GM20000 (cell line): ENCODE measurements at regions not wholly inside any gene's neighbourhood (a gene's known extent, or its start where the extent isn't known, plus 50 kb on each side); places are given as distances from the start of the nearest gene placed in this dataset.
A peak's percentile ranks its signal among the peaks of the same experiment; 100 is the strongest.

Experiments used
- DNase-seq: peaks from one replicate; pipeline ENCODE4 v3.0.0; 2012; ENCODE audit warnings: low spot score
- TF ChIP-seq, protein P1 (sequence below): IDR thresholded peaks from 2 replicates; pipeline ENCODE4 v1.5.1; 2012; ENCODE audit warnings: mild to moderate bottlenecking, control low read depth; ENCODE audit errors: extremely low read depth, missing control alignments

DNA sequence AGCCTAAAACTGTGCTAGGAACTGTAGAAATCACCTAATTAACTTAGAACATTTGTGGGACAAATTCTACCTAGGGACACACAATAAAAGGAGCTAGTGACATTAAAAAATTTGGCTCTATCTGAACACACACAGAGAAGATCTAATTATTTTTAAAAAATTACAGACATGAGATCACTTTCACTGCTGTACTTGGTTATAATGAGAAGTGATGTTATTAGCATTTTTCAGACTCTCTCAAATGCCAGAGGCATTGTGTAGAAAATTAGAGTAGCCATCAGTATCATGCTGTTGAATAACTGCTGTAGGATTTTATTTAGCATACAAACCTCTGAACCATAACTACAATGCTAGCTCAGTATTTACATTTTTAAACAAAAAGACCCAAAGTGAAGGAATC is 109.1 kb upstream of the ANK2 start:
- DNase-seq: no peak
- TF ChIP-seq, protein P1, sequence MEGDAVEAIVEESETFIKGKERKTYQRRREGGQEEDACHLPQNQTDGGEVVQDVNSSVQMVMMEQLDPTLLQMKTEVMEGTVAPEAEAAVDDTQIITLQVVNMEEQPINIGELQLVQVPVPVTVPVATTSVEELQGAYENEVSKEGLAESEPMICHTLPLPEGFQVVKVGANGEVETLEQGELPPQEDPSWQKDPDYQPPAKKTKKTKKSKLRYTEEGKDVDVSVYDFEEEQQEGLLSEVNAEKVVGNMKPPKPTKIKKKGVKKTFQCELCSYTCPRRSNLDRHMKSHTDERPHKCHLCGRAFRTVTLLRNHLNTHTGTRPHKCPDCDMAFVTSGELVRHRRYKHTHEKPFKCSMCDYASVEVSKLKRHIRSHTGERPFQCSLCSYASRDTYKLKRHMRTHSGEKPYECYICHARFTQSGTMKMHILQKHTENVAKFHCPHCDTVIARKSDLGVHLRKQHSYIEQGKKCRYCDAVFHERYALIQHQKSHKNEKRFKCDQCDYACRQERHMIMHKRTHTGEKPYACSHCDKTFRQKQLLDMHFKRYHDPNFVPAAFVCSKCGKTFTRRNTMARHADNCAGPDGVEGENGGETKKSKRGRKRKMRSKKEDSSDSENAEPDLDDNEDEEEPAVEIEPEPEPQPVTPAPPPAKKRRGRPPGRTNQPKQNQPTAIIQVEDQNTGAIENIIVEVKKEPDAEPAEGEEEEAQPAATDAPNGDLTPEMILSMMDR: no peak

DNA sequence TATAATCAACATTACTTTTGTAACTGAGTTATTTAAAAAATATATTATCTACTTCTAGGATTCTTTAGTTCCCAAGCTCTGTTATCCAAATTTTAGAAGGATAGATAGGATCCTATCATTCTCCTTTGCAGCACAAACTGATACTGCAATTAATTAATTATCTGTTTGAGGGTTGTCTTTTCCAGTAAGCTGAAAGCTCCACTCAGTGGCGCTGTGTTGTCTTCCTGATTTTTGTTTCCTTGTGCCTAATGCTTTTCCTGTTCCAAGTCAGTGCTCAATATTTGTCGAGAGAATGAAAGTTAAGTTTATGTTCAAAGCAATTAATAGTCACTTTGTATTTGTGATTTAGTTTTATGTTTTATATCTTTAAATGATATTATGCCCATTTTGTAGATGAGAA is 107.4 kb upstream of the ANK2 start:
- TF ChIP-seq, protein P1: no peak
- no peak for DNase-seq

DNA sequence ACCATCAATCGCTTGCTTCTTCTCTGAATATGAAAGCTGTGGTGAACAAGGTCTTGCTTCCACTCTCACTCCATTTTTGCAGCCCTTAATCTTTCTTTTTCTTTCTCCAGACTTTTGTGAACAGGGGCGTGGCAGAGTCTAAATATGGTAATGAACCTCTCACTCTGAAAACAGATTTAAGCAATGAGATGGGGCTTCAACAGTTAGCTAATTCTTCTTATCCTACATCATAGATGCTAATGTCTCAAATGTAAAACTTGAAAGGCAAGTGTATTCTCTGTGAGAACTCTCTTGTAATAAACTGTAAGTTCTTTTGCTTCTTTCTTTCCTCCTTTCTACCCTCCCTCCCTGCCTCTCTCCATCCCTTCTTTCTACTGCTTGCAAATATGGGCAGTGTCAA is 106.5 kb upstream of the ANK2 start:
- no peak for DNase-seq
- TF ChIP-seq, protein P1: no peak

DNA sequence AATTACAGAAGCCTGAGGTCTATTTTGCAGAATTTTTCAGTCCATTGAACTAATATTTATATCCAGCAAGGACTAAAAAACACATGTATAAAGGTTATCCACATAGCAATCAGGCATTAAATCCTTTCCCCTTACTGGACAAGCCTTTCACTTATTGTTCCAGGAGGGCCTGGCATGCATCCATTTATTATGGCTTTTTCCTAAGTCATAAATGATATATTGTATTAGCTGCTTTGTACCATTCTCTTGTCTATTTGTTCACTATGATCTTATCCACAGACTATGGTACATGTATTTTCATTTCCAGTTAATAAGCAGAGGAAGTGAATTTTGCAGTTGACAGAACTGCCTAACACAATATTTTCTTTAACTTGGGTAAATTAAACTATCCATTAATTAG is 105.4 kb upstream of the ANK2 start:
- TF ChIP-seq, protein P1: no peak
- DNase-seq: no peak

DNA sequence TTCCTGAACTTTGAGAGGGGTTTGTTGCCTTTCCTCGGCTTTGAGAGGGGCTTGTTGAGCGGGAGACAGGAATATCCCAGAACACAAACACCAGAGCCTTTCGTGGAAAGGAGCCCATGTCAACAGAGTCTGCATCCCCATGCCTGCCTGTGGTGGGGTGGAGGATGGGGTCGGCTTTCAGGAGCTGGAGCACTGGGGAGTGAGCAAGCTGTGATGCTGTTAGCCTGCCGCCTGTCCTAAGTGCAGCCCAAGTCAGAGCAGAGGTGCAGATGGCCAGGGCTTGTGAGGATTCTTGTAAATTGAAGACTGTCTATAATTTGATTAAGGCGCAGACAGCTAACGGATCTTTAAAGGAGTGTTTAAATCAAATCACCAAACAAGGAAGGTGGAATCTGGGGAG is 103.3 kb upstream of the ANK2 start:
- TF ChIP-seq, protein P1: no peak
- DNase-seq: no peak

DNA sequence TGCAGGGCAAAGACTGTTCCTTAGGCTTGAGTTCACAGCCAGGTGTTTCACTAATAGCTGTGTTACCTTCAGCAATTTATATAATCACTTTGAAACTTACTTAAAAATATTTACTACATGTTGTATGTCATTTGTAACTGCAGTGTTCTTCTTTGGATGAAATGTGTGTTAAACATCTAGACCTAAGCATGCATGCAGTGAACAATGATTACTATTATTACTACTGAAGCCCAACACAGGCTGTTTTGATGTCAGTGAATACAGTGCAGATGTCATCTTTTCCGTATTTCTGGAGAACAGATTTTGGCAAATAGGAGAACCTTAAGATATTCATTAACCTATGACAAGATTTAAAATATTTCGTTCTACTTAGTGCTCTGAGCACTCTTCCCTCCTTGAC is 101.8 kb upstream of the ANK2 start:
- TF ChIP-seq, protein P1: no peak
- DNase-seq: no peak

DNA sequence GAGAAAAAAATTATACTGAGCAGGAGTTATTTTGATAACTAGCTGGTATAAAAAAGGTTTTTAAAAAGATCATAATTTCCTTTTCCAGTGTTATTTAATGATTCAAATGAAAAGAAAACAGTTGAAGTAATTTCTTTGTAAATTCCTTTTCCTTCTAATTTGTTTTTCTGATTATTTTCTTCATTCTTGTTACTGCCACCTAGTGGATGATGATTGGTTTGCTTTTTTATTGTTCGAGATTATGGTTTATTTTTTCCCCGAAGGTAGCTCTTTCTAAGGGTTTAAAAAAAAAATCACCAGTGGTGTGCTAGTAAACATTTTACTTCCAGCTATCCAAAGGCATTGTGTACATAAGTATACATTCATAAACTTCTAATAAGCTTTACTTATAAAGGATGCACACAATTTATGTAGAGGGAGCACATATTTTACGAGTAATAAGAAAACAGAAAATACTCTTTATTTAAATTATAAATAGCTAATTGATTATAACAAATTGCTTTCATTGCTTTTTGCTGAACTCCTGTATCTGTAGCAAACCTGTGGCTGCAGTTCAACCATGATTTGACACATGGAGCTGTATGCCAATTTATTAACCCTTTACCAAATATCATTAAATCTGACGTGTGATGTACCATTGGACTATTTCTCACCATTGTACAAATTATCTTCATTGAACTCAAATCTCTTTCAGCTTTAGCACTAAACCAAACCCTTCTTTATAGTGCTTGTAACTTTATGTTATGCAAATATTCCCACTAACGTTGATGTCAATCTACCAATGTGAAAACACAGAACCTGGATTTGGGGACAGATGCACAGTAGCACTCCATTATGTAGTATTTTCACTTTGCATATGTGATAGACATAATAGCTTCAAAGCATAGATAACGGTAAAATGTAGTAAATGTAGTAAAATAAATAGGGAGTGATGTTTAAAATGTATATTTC is 97.8 kb upstream of the ANK2 start:
- TF ChIP-seq, protein P1: peak; percentile 8
- peak; percentile 20 for DNase-seq
